Left kidney (tissue), 1 donor: ENCODE measurements at regions not wholly inside any gene's neighbourhood (a gene's known extent, or its start where the extent isn't known, plus 50 kb on each side); places are given as distances from the start of the nearest gene placed in this dataset.

Experiments
- DNase-seq: peaks from one replicate; pipeline ENCODE4 v3.0.0-alpha.2; 2013

DNA sequence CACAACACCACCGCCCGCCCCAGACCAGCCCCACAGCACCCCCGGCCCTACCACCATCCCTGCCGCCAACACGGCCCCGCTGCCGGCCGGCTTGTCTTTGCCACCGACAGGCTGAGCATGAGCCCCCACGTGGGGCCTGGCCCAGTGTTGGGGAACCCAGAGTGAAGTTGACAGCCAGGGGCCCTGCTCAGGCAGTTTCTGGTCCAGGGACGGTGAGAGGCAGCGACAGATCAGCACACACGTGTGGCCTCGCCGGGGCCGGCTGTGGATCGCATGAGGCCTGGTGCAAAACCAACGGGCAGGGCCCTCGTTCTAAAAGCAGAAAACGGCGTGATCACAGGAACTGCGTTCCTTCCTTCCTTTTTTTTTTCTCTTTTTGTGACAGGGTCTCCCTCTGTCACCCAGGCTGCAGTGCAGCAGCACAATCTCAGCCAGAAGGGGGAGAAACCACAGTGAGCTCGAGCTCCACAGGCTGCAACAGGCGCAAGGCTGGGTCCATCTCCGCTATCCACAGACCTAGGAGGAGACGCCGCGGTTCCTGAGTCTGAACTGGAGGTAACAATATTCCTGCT, 50.5 kb upstream of the FBRSL1 start:
- no peak for DNase-seq

GRCh38 chr12:132438726-132439125, 51.2 kb upstream of the FBRSL1 start:
- DNase-seq = no peak

- DNase-seq = no peak
Observed at GRCh38 chr12:132437943-132438700, 51.8 kb upstream of the FBRSL1 start.

DNA sequence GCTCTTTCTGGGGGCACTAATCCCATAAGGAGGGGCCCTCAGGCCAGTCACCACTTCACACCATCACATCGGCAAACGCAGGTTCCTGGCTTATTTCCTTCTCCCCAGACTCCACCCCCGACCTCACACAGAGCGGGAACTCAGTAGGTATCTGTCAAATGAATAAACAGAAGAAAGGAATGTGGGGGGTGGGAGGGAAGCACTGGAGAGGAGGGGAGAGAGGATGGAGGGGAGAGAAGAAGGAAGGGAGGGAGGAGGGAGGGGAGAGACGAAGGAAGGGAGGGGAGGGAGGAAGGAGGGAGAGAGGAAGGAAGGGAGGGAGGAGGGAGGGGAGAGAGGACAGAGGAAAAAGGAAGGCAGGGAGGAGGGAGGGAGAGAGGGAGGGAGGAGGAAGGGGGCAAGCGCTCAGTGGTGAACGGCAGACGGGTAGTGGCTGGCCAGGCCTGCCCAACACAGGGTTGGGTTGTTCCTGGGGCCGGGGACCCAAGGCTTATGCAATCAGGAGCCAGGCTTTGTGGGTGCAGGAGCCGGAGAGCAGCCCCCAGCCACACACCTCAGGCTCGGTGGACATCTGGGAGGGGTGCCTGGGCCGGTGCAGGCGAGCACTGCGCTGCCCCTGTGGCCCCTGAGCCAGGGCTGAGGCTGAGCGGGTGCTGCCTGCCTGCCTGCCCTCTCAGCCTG, 52.6 kb upstream of the FBRSL1 start:
- no peak for DNase-seq

DNA sequence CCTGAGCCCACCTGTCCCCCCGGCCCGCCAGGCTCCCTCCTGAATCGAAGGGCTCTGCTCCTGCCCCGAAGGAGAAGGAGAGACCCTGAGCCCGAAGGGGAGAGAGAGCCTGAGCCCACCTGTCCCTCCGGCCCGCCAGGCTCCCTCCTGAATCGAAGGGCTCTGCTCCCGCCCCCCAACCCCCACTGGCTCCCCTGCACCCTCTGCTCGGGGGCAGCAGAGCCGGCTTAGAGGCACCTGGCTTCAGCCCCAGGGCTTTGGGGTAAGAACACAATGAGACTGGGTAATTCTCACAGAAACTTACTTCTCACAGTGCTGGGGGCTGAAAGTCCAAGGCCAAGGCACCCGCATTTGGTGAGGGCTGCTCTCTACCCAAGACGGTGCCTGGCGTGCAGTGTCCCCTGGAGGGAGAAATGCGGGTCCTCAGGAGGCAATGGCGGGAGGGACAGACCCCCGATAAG, 53.1 kb upstream of the FBRSL1 start:
- no peak for DNase-seq

DNA sequence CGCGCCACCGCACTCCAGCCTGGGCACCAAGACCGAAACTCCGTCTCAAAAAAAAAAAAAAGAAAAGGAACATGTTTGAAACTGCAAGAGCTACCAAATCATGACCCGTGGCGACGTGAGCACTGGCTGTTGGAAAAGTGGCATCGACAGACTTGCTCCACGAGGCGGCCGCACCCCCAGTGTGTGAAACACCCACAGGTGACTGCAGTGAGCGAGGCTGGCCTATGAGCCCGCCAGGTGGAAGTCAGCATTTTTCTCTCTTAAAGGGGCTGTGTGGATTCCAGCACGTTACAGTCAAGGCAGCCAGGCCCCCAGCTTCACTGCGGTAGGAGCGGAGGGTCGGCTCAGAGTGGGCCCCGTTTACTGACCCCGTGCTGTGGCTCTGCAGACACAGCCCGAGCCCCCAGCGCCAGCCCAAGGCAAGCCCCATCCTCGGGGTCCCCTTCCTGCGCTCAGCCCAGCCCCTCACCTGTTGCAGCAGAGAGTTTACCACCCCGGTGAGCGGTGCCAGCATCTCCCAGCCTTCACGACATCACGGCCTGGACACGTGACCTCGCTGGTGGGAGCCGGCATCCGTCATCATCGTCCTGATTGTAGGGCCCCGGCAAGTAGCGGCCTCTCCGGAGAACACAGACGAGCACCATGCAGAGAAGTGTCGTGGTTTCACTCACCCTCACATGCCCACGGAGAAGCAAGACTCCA, 54.3 kb upstream of the FBRSL1 start:
- no peak for DNase-seq

GRCh38 chr12:132433641-132434395, 56.1 kb upstream of the FBRSL1 start:
- DNase-seq = no peak

- DNase-seq = no peak
Observed at GRCh38 chr12:132432721-132433577, 57.0 kb upstream of the FBRSL1 start.

DNA sequence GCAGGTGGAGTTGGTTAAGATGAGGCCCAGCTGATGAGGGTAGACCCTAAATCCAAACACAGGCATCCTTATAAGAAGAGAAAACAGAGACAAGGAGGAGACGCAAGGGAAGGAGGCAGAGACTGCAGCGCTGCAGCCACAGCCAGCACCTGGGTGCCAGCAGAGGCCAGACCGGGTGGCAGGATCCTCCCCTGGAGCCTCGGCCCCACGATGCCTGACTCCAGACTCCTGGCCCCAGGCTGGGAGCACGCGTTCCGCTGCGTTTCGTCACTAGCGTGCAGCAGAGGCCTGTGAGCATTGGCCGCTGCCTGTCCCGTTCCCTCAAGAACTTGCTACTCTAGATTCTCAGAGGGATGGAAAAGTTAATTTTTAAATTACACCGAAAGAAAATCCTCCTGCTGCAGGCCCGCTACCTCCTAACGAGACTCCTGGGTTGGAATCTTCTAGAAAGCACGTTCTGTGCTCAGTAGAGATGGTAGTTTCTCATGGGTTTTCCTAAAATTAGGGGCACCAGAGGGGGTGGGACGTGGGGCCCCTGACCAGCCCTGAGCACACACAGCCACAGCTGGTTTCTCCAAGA, 57.7 kb upstream of the FBRSL1 start:
- no peak for DNase-seq

DNA sequence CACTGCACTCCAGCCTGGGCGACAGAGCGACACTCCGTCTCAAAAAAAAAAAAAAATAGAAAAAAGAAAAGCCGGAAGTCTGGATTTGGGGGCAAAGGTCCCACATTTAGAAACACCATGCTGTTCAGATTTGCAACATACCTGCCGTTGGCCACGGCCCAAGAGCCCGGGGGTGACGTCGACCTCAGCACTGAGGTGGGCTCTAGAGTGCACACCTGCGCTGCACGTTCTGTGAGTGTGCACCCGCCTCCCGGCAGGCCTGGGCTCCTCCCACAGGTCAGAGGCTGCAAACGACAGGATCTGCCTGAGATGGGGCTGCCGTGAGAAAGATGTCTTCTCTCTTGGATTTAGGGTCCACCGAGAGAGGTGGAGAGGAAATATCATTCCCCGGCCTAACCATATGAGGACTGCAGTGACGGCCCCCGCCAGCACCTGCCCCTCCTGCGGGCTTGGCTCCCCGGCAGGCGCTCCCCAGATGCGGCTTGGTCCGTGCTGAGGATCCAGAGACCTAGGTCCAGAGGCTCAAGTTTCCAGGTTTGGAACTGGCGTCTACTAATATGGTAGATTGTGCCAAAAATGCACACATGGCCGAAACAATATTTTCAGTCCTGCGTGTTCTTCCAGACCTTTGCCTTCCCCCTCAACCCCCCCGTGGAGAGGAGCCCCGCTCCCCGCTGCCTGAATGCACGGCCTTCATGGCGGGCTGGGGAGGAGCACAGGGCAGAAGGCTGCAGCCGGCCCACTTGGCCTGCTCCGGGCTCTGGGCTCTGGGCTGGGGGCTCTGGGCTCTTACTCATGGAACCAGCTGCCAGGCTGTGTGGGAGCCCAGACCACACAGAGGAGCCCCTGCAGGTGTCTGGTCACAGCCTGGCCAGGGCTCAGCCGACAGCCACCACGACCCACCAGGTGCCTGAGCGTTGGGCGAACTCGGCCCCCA, 58.8 kb upstream of the FBRSL1 start:
- DNase-seq = no peak

- no peak for DNase-seq
Observed at GRCh38 chr12:132429946-132430643, 59.9 kb upstream of the FBRSL1 start.

DNA sequence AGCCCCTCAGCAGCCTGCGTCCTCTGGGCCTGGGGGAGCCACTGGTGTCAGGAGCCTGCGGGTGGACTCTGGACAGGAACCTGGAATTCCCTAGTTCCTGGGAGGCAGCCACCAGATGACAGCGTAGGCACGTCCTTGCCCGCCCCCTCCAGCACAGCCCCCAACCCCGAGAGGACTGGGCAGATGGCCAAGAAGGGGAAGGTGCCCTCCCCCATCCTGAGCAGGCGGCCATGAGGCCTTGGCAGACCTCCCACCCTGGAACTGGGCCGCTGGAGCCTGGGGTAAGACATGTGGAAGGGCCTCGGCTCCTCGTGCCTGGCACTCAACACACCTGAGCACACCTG, 60.4 kb upstream of the FBRSL1 start:
- DNase-seq = no peak

DNA sequence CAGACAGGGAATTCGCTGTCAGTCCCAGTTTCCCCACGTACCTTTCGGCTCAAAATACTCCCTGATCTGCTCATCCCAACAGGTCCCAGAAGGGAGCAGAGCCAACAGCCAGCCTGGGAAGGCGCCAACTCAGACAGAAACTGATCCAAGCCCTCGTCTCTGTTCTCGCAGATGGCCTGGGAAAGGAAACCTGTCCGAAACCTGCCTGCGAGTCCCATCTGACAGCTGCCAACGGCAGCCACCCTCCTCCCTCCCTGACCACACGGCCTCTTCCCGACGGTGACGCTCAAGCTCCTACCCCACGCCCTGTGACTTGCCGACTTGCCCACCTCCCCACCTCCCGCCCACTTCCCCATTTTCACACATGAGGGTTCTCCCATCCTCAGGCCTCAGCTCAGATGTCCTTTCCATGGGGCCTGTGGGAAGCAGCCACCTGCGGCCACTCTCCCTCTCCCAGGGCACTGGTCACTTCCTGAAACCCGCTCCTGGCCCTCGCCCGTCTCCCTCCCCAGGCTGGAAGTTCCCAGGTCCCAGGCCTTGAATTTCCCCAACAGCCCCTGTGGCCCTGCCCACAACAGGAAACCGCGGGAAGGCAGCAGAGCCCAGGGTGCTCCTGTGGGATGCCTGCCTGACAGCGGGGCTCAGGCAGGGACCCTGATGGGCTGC, 60.9 kb upstream of the FBRSL1 start:
- DNase-seq = no peak

- DNase-seq = no peak
Observed at GRCh38 chr12:132427999-132428935, 61.7 kb upstream of the FBRSL1 start.

- no peak for DNase-seq
Observed at GRCh38 chr12:132427174-132427768, 62.7 kb upstream of the FBRSL1 start.

GRCh38 chr12:132426349-132427173, 63.4 kb upstream of the FBRSL1 start:
- no peak for DNase-seq
